GM12873 (cell line): ENCODE measurements at regions not wholly inside any gene's neighbourhood (a gene's known extent, or its start where the extent isn't known, plus 50 kb on each side); places are given as distances from the start of the nearest gene placed in this dataset.

ENCODE experiments used
- TF ChIP-seq, protein P1 (sequence below): IDR thresholded peaks from 2 replicates; pipeline ENCODE4 v1.5.1; 2012; ENCODE audit warnings: low read depth, mild to moderate bottlenecking, moderate library complexity, low read length, control low read depth; ENCODE audit not compliant: insufficient read depth; ENCODE audit errors: missing control alignments

GRCh38 chr12:127383281-127383680, 883.7 kb upstream of the TMEM132C start:
- TF ChIP-seq, protein P1, sequence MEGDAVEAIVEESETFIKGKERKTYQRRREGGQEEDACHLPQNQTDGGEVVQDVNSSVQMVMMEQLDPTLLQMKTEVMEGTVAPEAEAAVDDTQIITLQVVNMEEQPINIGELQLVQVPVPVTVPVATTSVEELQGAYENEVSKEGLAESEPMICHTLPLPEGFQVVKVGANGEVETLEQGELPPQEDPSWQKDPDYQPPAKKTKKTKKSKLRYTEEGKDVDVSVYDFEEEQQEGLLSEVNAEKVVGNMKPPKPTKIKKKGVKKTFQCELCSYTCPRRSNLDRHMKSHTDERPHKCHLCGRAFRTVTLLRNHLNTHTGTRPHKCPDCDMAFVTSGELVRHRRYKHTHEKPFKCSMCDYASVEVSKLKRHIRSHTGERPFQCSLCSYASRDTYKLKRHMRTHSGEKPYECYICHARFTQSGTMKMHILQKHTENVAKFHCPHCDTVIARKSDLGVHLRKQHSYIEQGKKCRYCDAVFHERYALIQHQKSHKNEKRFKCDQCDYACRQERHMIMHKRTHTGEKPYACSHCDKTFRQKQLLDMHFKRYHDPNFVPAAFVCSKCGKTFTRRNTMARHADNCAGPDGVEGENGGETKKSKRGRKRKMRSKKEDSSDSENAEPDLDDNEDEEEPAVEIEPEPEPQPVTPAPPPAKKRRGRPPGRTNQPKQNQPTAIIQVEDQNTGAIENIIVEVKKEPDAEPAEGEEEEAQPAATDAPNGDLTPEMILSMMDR, result no peak

- TF ChIP-seq, protein P1, result no peak
These were observed 880.2 kb upstream of the TMEM132C start for GRCh38 chr12:127386723-127387122.

DNA sequence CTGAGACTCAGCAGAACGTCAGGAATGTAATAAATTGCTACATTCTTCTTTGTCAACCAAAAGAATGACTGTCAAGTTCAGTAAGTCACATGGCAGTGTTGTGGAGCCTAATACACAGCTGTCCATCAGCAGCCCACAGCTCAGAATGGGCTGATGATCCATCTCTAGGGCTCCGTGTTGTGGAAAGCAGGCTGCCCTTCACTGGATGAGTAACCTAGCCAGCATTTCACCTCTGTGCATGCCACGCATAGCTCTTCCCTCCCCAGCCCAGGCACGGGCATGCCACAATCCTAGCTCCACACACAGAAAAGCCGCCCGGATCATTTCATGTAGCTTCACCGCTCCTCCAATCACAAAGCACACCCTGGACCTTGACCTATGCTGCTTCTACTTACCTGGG, 878.0 kb upstream of the TMEM132C start:
- TF ChIP-seq, protein P1, result no peak

- TF ChIP-seq, protein P1, result no peak
These were observed 877.0 kb upstream of the TMEM132C start for GRCh38 chr12:127389923-127390322.

- TF ChIP-seq, protein P1, result no peak
These were observed 873.5 kb upstream of the TMEM132C start for GRCh38 chr12:127393465-127393864.

DNA sequence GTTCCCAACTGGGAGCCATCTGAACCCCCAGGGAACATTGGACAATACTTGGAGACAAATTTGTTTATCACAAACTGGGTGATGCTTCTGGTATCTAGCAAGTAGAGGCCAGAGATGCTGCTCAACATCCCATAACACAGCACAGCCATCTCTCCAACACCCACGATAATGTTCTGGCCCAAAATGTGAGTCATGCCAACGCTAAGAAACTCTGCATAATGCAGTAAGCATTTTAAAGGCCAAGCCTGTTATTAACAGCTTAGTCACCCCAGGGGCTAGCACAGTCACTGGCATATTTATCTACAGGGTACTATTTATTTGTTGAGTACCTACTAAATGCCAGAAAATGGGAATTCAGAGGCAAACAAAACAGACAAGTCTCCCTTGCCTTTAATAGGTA, 873.1 kb upstream of the TMEM132C start:
- TF ChIP-seq, protein P1, result no peak

DNA sequence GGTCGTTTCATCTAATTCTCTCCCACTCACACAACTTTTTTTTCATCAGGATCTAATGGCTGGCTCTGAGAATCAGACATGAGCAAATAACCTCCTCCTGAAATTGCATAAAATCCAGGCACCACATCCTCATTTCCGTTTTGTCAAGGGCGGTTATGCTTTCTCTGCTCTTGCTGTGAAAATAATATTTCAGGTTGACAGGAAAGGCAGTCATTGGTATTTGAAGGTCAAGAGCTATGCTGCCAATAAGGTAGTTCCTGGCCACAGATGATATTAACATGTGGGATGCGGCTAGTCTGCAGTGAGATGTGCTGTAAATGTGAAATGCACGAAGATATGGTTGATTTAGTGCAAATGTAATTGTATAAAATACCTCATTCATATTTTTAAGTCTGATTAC, 870.2 kb upstream of the TMEM132C start:
- TF ChIP-seq, protein P1, result no peak
